ENCODE measurements at regions not wholly inside any gene's neighbourhood (a gene's known extent, or its start where the extent isn't known, plus 50 kb on each side); places are given as distances from the start of the nearest gene placed in this dataset.

DNA sequence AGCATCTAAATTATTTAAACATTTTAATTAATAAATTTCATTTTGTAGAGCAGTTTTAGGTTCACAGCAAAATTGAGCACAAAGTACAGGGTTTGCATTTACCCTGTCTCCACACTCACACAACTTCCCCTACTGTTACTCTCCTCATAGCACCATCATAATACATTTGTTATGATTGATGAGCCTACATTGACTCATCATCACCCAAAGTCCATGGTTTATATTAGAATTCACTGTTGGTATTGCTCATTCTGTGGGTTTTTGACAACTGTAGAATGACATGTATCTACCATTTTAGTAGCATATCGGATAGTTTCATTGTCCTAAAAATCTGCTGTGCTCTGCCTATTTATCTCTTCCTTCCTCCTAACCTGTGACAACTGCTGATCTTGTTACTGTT is 411.1 kb upstream of the MPDZ start:
- TF ChIP-seq EP300 (IDR thresholded peaks at IDR 0.05) (no peak), POLR2A (IDR thresholded peaks at IDR 0.05) (no peak)
- TF ChIP-seq, protein P1, sequence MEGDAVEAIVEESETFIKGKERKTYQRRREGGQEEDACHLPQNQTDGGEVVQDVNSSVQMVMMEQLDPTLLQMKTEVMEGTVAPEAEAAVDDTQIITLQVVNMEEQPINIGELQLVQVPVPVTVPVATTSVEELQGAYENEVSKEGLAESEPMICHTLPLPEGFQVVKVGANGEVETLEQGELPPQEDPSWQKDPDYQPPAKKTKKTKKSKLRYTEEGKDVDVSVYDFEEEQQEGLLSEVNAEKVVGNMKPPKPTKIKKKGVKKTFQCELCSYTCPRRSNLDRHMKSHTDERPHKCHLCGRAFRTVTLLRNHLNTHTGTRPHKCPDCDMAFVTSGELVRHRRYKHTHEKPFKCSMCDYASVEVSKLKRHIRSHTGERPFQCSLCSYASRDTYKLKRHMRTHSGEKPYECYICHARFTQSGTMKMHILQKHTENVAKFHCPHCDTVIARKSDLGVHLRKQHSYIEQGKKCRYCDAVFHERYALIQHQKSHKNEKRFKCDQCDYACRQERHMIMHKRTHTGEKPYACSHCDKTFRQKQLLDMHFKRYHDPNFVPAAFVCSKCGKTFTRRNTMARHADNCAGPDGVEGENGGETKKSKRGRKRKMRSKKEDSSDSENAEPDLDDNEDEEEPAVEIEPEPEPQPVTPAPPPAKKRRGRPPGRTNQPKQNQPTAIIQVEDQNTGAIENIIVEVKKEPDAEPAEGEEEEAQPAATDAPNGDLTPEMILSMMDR (IDR thresholded peaks at IDR 0.05): no peak
- Histone ChIP-seq H3K27me3 (no peaks in the 10 kb centered on the region), H3K4me1 (peaks cover 0 to 6% (median 5%) of the 10 kb centered on the region in 4 donors), H3K27ac (no peak overlapping the region), H3K9me3 (peaks cover 0 to 2% (median 0%) of the 10 kb centered on the region in 4 donors), H3K4me3 (no peak overlapping the region), H3K36me3 (no peaks in the 10 kb centered on the region)
- DNase-seq: no peak
- 89 to 94% methylated on average over 1 of the region's 1 CpG for WGBS, 2 donors
- intact Hi-C loops (cut with DNase I): loop anchor here (5.0 kb wide), 1 partner anchor 263 kb away; no protein-coding TSS in a partner anchor

DNA sequence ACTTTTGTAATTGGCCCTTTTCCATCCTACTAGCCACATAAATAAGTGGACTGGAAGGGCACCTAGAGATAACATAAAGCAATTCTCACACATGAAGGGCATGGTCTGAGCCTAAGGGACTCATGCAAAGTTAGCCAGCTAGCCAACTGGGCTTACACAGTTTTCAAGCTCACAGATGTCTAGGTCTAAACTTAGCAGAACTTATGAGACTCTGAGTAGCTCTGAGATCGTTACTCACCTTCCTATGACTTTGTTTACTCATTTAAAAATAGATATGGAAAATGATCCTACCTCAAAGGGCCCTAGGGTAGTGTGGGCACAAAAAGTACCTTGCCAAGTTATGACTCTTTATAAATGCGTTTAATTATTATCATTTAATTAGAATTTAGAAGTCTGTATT is 410.4 kb upstream of the MPDZ start:
- intact Hi-C loops (cut with DNase I): loop anchor here (5.0 kb wide), 1 partner anchor 263 kb away; no protein-coding TSS in a partner anchor

DNA sequence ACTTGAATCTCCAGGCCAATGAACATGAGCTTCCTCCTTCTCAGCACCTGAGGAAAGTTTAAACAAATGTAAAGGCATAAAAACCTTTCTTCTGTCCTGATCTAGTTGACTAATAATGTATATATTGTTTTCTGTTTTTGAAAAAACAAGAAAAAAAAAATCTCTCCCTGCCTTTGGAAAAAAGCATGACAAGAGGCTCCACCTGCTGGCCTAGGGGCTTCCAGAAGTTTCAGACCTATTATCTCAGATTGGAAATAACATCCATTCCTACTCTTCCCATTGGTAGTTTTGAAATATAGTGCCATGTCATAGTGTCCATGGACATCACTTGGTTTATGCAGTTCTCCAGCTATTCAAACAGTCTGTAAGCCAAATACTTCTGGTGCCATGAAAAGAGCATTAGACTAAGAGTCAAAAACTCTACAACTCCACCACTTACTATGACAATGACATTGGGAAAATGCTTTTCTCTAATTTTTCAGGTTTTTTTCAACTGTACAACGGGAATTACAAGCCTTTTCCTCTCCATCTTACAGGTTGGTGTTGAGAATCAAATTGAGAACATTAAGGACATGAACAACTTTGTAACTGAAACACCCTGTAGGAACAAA is 409.6 kb upstream of the MPDZ start:
- Histone ChIP-seq H3K4me3 (no peak overlapping the region), H3K27me3 (no peaks in the 10 kb centered on the region), H3K4me1 (peaks cover 0 to 6% (median 5%) of the 10 kb centered on the region in 4 donors), H3K36me3 (no peaks in the 10 kb centered on the region), H3K9me3 (peaks cover 0 to 2% (median 0%) of the 10 kb centered on the region in 4 donors), H3K27ac (peak overlapping the region in 2 of 4 donors; percentile 7 to 16)
- no peak for DNase-seq
- TF ChIP-seq POLR2AphosphoS5 (IDR thresholded peaks at IDR 0.05): no peak
- no peak for TF ChIP-seq EP300 (IDR thresholded peaks at IDR 0.05)
- TF ChIP-seq, protein P1 (IDR thresholded peaks at IDR 0.05): peak in 2 of 4 experiments; percentile 24 to 48
- TF ChIP-seq POLR2A (IDR thresholded peaks at IDR 0.05): no peak
- 69 to 73% methylated on average over 1 of the region's 1 CpG for WGBS, 2 donors
- intact Hi-C loops (cut with DNase I): no loop called here

More for the DNA sequence above, 410.4 kb upstream of the MPDZ start:
- H3K4me1 ChIP-seq: peaks cover 0 to 6% (median 5%) of the 10 kb centered on the region in 4 donors
- no peaks in the 10 kb centered on the region for H3K36me3 ChIP-seq
- H3K27ac ChIP-seq: no peak overlapping the region
- no peak for DNase-seq
- H3K27me3 ChIP-seq: no peaks in the 10 kb centered on the region
- peaks cover 0 to 2% (median 0%) of the 10 kb centered on the region in 4 donors for H3K9me3 ChIP-seq
- WGBS, 2 donors: 71 to 90% methylated on average over 2 of the region's 2 CpGs
- no peak overlapping the region for H3K4me3 ChIP-seq
- TF ChIP-seq, protein P1 (IDR thresholded peaks at IDR 0.05): no peak
- TF ChIP-seq EP300 (IDR thresholded peaks at IDR 0.05) (no peak), POLR2A (IDR thresholded peaks at IDR 0.05) (no peak), POLR2AphosphoS5 (IDR thresholded peaks at IDR 0.05) (no peak)

DNA sequence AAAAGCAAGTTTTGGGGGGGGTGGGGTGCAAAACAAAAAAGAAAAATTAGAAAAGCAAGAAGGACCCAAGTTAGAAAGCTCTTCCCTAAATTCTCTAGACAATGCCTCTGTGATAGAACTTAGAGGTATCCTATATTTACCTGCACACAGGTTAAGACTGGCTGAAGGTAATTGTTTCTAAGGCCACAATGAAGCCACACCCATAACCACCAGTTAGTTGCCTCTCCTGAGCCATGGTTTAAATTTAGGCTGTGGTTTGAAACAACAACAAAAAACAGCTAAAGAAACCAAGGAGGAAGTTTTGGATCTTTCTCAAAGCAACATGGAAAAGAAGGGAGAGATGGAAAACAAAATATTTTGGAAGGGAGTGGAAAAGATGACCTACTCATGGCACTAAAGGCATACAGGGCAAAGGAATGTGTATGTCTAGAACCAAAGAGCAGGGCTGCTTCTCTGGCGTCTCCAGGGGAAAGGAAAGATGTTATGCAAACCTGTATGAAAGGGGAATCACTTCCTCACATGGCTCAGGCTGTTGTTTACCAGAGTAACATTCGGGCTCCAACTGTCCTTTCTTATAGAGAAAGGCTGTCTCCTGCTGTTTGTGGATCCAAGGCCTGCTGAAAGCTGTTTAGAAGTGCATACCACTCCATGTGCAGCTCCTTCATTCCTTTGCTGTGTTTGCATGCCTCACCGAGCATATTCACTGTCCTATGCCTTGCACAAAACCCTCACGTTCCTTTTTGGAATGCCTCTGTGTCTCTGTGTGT is 408.9 kb upstream of the MPDZ start:
- Histone ChIP-seq H3K27ac (peak overlapping the region in 2 of 4 donors; percentile 7 to 16), H3K4me3 (no peak overlapping the region), H3K9me3 (peaks cover 0 to 2% (median 0%) of the 10 kb centered on the region in 4 donors), H3K4me1 (peaks cover 0 to 6% (median 5%) of the 10 kb centered on the region in 4 donors), H3K27me3 (no peaks in the 10 kb centered on the region), H3K36me3 (no peaks in the 10 kb centered on the region)
- intact Hi-C loops (cut with DNase I): no loop called here
- no peak for DNase-seq
- WGBS, 2 donors: 65 to 73% methylated on average over 4 of the region's 4 CpGs
- TF ChIP-seq, protein P1 (IDR thresholded peaks at IDR 0.05): no peak
- TF ChIP-seq POLR2A (IDR thresholded peaks at IDR 0.05) (no peak), EP300 (IDR thresholded peaks at IDR 0.05) (no peak), POLR2AphosphoS5 (IDR thresholded peaks at IDR 0.05) (no peak)

Data from sigmoid colon (tissue), 6 donors.